Transverse colon (tissue), 3 donors: ENCODE measurements at regions not wholly inside any gene's neighbourhood (a gene's known extent, or its start where the extent isn't known, plus 50 kb on each side); places are given as distances from the start of the nearest gene placed in this dataset.

ENCODE experiments used
- CTCF ChIP-seq, 5 experiments: fragments of 200-600 bp in 3 of 5; fragments of 450-650 bp in 2 of 5; sonication (generic) in 3 of 5; IDR thresholded peaks; 1 replicate in 2 of 5; 2 replicates in 3 of 5; pipeline ENCODE4 v1.5.1; 2016 to 2017; ENCODE audit warnings: antibody characterized with exemption in 5 of 5, inconsistent platforms in 3 of 5, mild to moderate bottlenecking in 2 of 5, moderate library complexity in 1 of 5
- EP300 ChIP-seq: sonication (generic); formaldehyde crosslinking; IDR thresholded peaks from one replicate; pipeline ENCODE4 v1.6.1; 2017; ENCODE audit warnings: antibody characterized with exemption, low read depth
- POLR2A ChIP-seq: fragments of 450-650 bp; IDR thresholded peaks from one replicate; pipeline ENCODE4 v1.6.1; 2016; ENCODE audit warnings: antibody characterized with exemption, mild to moderate bottlenecking, moderate library complexity

- TF ChIP-seq CTCF (IDR thresholded peaks at IDR 0.05) (no peak), POLR2A (no peak), EP300 (no peak)
Observed at GRCh38 chr5:6548756-6549285, 84.0 kb downstream of the NSUN2 start.
